Esophagus muscularis mucosa (tissue), 4 donors: ENCODE measurements at regions not wholly inside any gene's neighbourhood (a gene's known extent, or its start where the extent isn't known, plus 50 kb on each side); places are given as distances from the start of the nearest gene placed in this dataset.

ENCODE experiments used
- DNase-seq: peaks from one replicate; pipeline ENCODE4 v3.0.0-alpha.2; 2017; ENCODE audit errors: extremely low spot score
- H3K27ac ChIP-seq, 4 donors: fragments of 200-600 bp; sonication (generic); replicated peaks in 1 of 4; 1 replicate in 3 of 4; 2 replicates in 1 of 4; pipeline ENCODE4 v1.5.1; 2016 to 2019; ENCODE audit warnings: mild to moderate bottlenecking in 1 of 4
- H3K27me3 ChIP-seq, 4 donors: fragments of 200-600 bp; sonication (generic); one replicate each; pipeline versions ENCODE4 v1.5.1 to v1.6.0; 2016 to 2019
- H3K36me3 ChIP-seq, 4 donors: fragments of 200-600 bp; sonication (generic); one replicate each; pipeline ENCODE4 v1.5.1; 2016 to 2019
- H3K4me1 ChIP-seq, 4 donors: fragments of 200-600 bp; sonication (generic); one replicate each; pipeline ENCODE4 v1.5.1; 2016 to 2019
- H3K4me3 ChIP-seq, 4 donors: fragments of 200-600 bp; sonication (generic); 1 replicate in 2 of 4; 2 replicates in 2 of 4; pipeline ENCODE4 v1.5.1; 2016 to 2019; ENCODE audit warnings: mild to moderate bottlenecking in 4 of 4, moderate library complexity in 1 of 4
- H3K9me3 ChIP-seq, 4 donors: fragments of 200-600 bp; sonication (generic); 1 replicate in 3 of 4; 2 replicates in 1 of 4; pipeline ENCODE4 v1.5.1; 2016 to 2019
- CTCF ChIP-seq, 3 experiments: fragments of 200-600 bp in 2 of 3; fragments of 450-650 bp in 1 of 3; sonication (generic) in 2 of 3; IDR thresholded peaks; one replicate each; pipeline ENCODE4 v1.5.1; 2017 to 2019; ENCODE audit warnings: antibody characterized with exemption in 3 of 3, mild to moderate bottlenecking in 2 of 3, moderate library complexity in 1 of 3
- EP300 ChIP-seq: sonication (generic); formaldehyde crosslinking; IDR thresholded peaks from one replicate; pipeline ENCODE4 v1.6.1; 2017; ENCODE audit warnings: antibody characterized with exemption
- POLR2A ChIP-seq: fragments of 450-650 bp; IDR thresholded peaks from one replicate; pipeline ENCODE4 v1.6.1; 2017; ENCODE audit warnings: antibody characterized with exemption, moderate library complexity, mild to moderate bottlenecking, low read depth
- POLR2AphosphoS5 ChIP-seq, 2 donors: sonication (generic); formaldehyde crosslinking; IDR thresholded peaks; one replicate each; pipeline ENCODE4 v1.6.1; 2017; ENCODE audit warnings: antibody characterized with exemption in 2 of 2
- WGBS: methylation state at CpG from one replicate; pipeline ENCODE4 v1.1.5; 2018; 5-methylcytosine and 5-hydroxymethylcytosine counted together
- intact Hi-C: fragments of 100-400 bp; cut with DNase I; formaldehyde crosslinking; loops from one replicate; pipeline ENCODE4 v1.15.1; 2023

- DNase-seq, result no peak
- no peak overlapping the region for H3K4me3 ChIP-seq
- 97% methylated on average over 2 of the region's 2 CpGs for WGBS
- no peaks in the 10 kb centered on the region for H3K36me3 ChIP-seq
- no peaks in the 10 kb centered on the region for H3K9me3 ChIP-seq
- H3K27me3 ChIP-seq, result no peaks in the 10 kb centered on the region
- intact Hi-C loops, result no loop called here
- no peak overlapping the region for H3K27ac ChIP-seq
- no peaks in the 10 kb centered on the region for H3K4me1 ChIP-seq
- no peak for TF ChIP-seq EP300
- TF ChIP-seq POLR2AphosphoS5 (IDR thresholded peaks at IDR 0.05), result no peak
- TF ChIP-seq POLR2A, result no peak
- no peak for TF ChIP-seq CTCF (IDR thresholded peaks at IDR 0.05)
Measured at GRCh38 chr9:26760675-26761074, 131.9 kb downstream of the CAAP1 start.

GRCh38 chr9:26758655-26759054 lies 133.9 kb downstream of the CAAP1 start:
- no peak overlapping the region for H3K4me3 ChIP-seq
- DNase-seq, result no peak
- intact Hi-C loops, result no loop called here
- no peaks in the 10 kb centered on the region for H3K9me3 ChIP-seq
- no peaks in the 10 kb centered on the region for H3K36me3 ChIP-seq
- WGBS, result 90% methylated on average over 6 of the region's 6 CpGs
- no peaks in the 10 kb centered on the region for H3K27me3 ChIP-seq
- H3K27ac ChIP-seq, result no peak overlapping the region
- H3K4me1 ChIP-seq, result no peaks in the 10 kb centered on the region
- TF ChIP-seq EP300 (no peak), POLR2AphosphoS5 (IDR thresholded peaks at IDR 0.05) (no peak), POLR2A (no peak), CTCF (IDR thresholded peaks at IDR 0.05) (no peak)

GRCh38 chr9:26756881-26757280 lies 135.7 kb downstream of the CAAP1 start:
- intact Hi-C loops, result no loop called here
- no peaks in the 10 kb centered on the region for H3K27me3 ChIP-seq
- no peaks in the 10 kb centered on the region for H3K9me3 ChIP-seq
- TF ChIP-seq POLR2A, result no peak
- TF ChIP-seq EP300, result no peak
- no peak for TF ChIP-seq POLR2AphosphoS5 (IDR thresholded peaks at IDR 0.05)
- TF ChIP-seq CTCF (IDR thresholded peaks at IDR 0.05), result no peak
- H3K4me3 ChIP-seq, result no peak overlapping the region
- no peak overlapping the region for H3K27ac ChIP-seq
- no peaks in the 10 kb centered on the region for H3K4me1 ChIP-seq
- no peak for DNase-seq
- 85% methylated on average over 2 of the region's 2 CpGs for WGBS
- H3K36me3 ChIP-seq, result no peaks in the 10 kb centered on the region

GRCh38 chr9:26755476-26755875 lies 137.1 kb downstream of the CAAP1 start:
- Histone ChIP-seq H3K36me3 (no peaks in the 10 kb centered on the region), H3K4me3 (no peak overlapping the region), H3K4me1 (no peaks in the 10 kb centered on the region), H3K27ac (no peak overlapping the region), H3K9me3 (no peaks in the 10 kb centered on the region), H3K27me3 (no peaks in the 10 kb centered on the region)
- intact Hi-C loops, result no loop called here
- WGBS, result 52% methylated on average over 2 of the region's 2 CpGs
- no peak for DNase-seq
- TF ChIP-seq POLR2A (no peak), CTCF (IDR thresholded peaks at IDR 0.05) (no peak), POLR2AphosphoS5 (IDR thresholded peaks at IDR 0.05) (no peak), EP300 (no peak)

GRCh38 chr9:26754509-26755164 lies 138.0 kb downstream of the CAAP1 start:
- Histone ChIP-seq H3K9me3 (no peaks in the 10 kb centered on the region), H3K27me3 (no peaks in the 10 kb centered on the region), H3K4me1 (no peaks in the 10 kb centered on the region), H3K27ac (no peak overlapping the region), H3K36me3 (no peaks in the 10 kb centered on the region), H3K4me3 (no peak overlapping the region)
- TF ChIP-seq EP300, result no peak
- TF ChIP-seq POLR2AphosphoS5 (IDR thresholded peaks at IDR 0.05), result no peak
- TF ChIP-seq POLR2A, result no peak
- no peak for TF ChIP-seq CTCF (IDR thresholded peaks at IDR 0.05)
- intact Hi-C loops, result no loop called here
- 88% methylated on average over 10 of the region's 10 CpGs for WGBS
- DNase-seq, result no peak
